ENCODE measurements at regions not wholly inside any gene's neighbourhood (a gene's known extent, or its start where the extent isn't known, plus 50 kb on each side); places are given as distances from the start of the nearest gene placed in this dataset.

GRCh38 chr1:5745800-5746610 is 246.2 kb downstream of the NPHP4 start:
- Histone ChIP-seq H3K9me3 (no peaks in the 10 kb centered on the region), H3K4me3 (no peak overlapping the region), H3K27ac (no peak overlapping the region), H3K27me3 (peaks cover 0 to 51% (median 15%) of the 10 kb centered on the region in 9 donors), H3K4me1 (no peaks in the 10 kb centered on the region), H3K36me3 (no peaks in the 10 kb centered on the region)
- ATAC-seq (peak; percentile 53 to 93 (median 80)), DNase-seq (peak; percentile 46 to 83 (median 61))
- intact Hi-C loops (cut with DNase I): loop anchor here (1.0 to 10.0 kb wide), 15 partner anchors 109 to 1841 kb away; partner anchors contain the start of genes AJAP1 (in 3 of the 10) and C1orf174 (in 1 of the 10)
- TF ChIP-seq POLR2A (IDR thresholded peaks at IDR 0.05) (no peak), CTCF (IDR thresholded peaks at IDR 0.05) (peak; percentile 83 to 94 (median 88))
- whole genome bisulfite sequencing, 4 donors: 32 to 43% (median 35%) methylated on average over 14 to 21 of the region's 21 CpGs

- Histone ChIP-seq H3K27me3 (peaks cover 0 to 50% (median 15%) of the 10 kb centered on the region in 9 donors), H3K4me1 (no peaks in the 10 kb centered on the region), H3K27ac (no peak overlapping the region), H3K9me3 (no peaks in the 10 kb centered on the region), H3K4me3 (no peak overlapping the region), H3K36me3 (no peaks in the 10 kb centered on the region)
- intact Hi-C loops (cut with DNase I): loop anchor here (1.0 to 10.0 kb wide), 13 partner anchors 108 to 1840 kb away; partner anchors contain the start of genes AJAP1 (in 3 of the 10) and C1orf174 (in 1 of the 10)
- 48 to 53% (median 51%) methylated on average over 26 of the region's 26 CpGs for WGBS, 4 donors
- TF ChIP-seq CTCF (IDR thresholded peaks at IDR 0.05) (no peak), POLR2A (IDR thresholded peaks at IDR 0.05) (no peak)
- ATAC-seq: no peak
- DNase-seq: peak in 1 of 5 donors; percentile 44
Observed at GRCh38 chr1:5744911-5745799, 247.1 kb downstream of the NPHP4 start.

GRCh38 chr1:5744341-5744740 is 247.9 kb downstream of the NPHP4 start:
- Histone ChIP-seq H3K4me3 (no peak overlapping the region), H3K27ac (no peak overlapping the region), H3K27me3 (peaks cover 0 to 42% (median 15%) of the 10 kb centered on the region in 9 donors), H3K9me3 (no peaks in the 10 kb centered on the region), H3K4me1 (no peaks in the 10 kb centered on the region), H3K36me3 (no peaks in the 10 kb centered on the region)
- TF ChIP-seq CTCF (IDR thresholded peaks at IDR 0.05) (no peak), POLR2A (IDR thresholded peaks at IDR 0.05) (no peak)
- 62 to 73% (median 64%) methylated on average over 6 of the region's 6 CpGs for WGBS, 4 donors
- no peak for ATAC-seq
- DNase-seq: peak in 1 of 5 donors; percentile 20
- intact Hi-C loops (cut with DNase I): loop anchor here in 6 of 10 donors (5.0 to 10.0 kb wide), 7 partner anchors 107 to 1840 kb away; partner anchors contain the start of genes AJAP1 (in 2 of the 6) and C1orf174 (in 1 of the 6)

All from heart left ventricle (tissue), 16 donors.